GM12872 (cell line): ENCODE measurements at regions not wholly inside any gene's neighbourhood (a gene's known extent, or its start where the extent isn't known, plus 50 kb on each side); places are given as distances from the start of the nearest gene placed in this dataset.

ENCODE experiments used
- CTCF ChIP-seq: IDR thresholded peaks from 3 replicates; pipeline ENCODE4 v1.5.1; 2011; ENCODE audit warnings: low read depth, mild to moderate bottlenecking, low read length, moderate library complexity; ENCODE audit not compliant: insufficient read depth

- no peak for TF ChIP-seq CTCF
These were observed 56.4 kb upstream of the SAMSN1 start for GRCh38 chr21:14602382-14602958.

DNA sequence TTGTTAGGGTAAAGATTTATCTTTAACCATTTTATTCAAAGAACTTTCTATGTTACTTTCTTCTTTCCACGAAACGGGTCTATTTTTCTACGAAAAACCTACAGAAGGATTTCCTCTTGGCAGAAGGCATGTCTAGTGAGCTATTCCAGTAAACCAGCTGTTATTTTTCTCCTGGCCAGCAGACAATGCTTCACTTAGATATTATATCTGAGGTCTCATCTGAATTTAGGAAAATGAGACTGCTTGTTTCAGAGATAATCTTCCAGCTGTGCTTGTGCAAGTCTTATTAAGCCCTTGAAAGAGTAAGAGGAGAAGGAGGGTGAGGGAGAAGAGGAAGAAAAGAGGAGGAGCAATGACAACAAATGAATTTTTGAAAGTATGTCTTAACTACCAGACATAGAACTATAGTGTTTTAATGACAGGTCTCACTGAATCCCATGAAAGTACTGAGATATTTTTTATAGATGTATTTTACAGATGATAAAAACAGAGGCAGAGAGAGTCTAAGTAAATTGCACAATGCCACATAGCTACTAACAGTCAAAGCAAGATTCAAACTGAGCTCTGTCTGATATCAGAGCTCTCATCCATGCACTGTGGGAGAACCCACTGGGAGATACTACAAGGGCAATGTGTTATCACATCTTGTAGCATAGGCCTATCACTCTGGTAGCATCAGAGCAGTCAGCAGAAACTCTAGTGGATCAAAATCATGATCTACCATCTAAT lies 54.6 kb upstream of the SAMSN1 start:
- TF ChIP-seq CTCF: no peak

DNA sequence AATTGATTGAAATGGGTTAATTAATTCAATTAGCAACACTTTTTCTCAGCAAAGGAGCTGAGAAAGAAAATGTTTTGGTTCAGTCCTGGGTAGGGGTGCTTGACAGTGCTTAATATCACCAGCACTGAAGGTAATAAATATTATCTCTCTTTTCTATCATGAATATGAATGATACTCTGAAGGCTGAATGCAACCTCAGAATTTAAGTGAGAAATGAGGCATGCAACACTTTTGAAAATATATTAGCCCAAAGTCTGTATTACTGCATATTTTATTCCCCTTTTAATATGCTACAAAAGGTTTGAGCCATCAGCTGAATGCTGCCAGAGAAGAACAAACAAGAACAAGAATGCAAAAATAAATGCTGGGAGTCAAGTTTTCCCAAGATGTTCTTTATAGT lies 52.0 kb upstream of the SAMSN1 start:
- TF ChIP-seq CTCF: no peak
